ENCODE measurements at regions not wholly inside any gene's neighbourhood (a gene's known extent, or its start where the extent isn't known, plus 50 kb on each side); places are given as distances from the start of the nearest gene placed in this dataset.
"Not testable (repeated sequence)": the region's sequence is repeated elsewhere in the genome, so short reads cannot be mapped to it uniquely, and the experiment has no call there.

DNA sequence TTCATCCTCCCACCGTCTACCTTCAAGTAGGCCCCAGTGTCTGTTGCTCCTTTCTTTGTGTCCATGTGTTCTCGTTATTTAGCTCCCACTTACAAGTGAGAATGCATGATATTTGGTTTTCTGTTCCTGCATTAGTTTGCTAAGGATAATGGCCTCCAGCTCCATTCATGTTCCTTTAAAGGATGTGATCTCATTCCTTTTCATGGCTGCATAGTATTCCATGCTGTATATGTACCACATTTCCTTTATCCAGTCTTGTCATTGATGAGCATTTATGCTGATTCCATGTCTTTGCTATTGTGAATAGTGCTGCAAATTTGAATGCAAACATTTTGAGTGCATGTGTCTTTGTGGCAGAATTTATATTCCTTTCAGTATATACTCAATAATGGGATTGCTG, 259.6 kb upstream of the PELI2 start:
- no peak for DNase-seq (ENCODE audit: low spot score)
- TF ChIP-seq, protein P1, sequence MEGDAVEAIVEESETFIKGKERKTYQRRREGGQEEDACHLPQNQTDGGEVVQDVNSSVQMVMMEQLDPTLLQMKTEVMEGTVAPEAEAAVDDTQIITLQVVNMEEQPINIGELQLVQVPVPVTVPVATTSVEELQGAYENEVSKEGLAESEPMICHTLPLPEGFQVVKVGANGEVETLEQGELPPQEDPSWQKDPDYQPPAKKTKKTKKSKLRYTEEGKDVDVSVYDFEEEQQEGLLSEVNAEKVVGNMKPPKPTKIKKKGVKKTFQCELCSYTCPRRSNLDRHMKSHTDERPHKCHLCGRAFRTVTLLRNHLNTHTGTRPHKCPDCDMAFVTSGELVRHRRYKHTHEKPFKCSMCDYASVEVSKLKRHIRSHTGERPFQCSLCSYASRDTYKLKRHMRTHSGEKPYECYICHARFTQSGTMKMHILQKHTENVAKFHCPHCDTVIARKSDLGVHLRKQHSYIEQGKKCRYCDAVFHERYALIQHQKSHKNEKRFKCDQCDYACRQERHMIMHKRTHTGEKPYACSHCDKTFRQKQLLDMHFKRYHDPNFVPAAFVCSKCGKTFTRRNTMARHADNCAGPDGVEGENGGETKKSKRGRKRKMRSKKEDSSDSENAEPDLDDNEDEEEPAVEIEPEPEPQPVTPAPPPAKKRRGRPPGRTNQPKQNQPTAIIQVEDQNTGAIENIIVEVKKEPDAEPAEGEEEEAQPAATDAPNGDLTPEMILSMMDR (IDR thresholded peaks at IDR 0.05; ENCODE audit: extremely low read depth, missing control alignments): no peak

DNA sequence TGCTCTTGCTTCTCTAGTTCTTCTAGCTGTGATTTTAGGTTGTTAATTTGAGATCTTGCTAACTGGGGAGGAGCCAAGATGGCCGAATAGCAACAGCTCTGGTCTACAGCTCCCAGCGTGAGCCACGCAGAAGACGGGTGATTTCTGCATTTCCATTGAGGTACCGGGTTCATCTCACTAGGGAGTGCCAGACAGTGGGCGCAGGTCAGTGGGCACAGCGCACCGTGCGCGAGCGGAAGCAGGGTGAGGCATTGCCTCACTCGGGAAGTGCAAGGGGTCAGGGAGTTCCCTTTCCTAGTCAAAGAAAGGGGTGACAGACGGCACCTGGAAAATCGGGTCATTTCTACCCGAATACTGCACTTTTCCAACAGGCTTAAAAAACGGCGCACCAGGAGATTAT, 256.6 kb upstream of the PELI2 start:
- not testable (repeated sequence) for DNase-seq (ENCODE audit: low spot score)

DNA sequence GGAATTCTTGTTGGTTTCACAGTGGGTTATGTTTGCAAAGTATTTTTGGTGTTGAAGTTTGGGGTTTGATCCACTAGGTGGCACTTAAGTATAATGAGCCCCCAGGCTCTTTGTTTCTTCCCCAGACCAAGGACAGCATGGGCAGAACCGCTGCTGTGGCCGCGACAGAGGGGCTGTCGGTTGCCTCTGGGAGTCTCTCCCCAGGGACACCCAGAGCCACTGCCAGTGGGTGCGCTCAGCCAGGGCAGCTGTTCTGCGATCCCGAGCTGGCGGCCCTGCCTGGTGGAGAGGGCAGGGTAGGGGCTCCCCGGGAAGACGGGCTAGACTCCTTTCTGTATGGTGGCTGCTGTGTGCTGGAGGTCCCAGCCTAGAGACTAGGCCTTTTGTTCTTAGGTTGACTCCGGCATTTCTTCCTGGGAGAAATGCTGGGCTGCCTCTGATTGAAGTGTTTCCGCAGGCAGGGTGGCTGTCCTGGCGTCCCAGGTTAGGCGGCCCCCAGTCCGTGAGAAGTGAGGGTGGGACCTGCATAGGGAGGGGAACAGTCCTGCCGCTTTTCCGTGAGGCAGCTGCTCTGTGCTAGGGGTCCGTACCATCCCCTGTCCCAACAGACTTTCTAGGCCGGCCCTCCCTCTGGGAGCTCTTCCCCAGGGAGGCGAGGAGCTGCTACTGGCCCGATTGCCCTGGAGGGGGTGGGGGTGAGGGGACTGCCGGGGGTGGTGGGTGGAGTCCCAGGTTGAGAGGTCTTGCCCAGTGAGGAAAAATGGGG, 253.1 kb upstream of the PELI2 start:
- TF ChIP-seq, protein P1 (IDR thresholded peaks at IDR 0.05; ENCODE audit: extremely low read depth, missing control alignments): peak; percentile 1
- no peak for DNase-seq (ENCODE audit: low spot score)

DNA sequence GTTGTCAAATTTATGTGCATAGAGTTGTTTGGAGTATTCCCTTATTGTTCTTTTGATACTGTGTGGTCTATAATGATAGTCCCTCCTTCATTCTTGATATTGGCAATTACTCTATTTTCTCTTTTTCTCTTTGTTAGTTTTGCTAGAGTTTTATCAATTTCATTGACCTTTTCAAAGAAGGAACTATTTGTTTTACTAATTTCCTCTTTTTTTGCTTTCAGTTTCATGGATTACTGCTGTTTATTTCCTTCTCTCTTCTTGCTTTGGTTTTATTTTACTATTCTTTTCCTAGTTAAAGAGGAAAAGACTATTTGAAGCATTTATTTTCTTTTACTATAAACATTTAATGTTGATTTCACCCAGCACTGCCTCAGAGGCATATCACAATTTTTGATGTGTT, 250.9 kb upstream of the PELI2 start:
- DNase-seq (ENCODE audit: low spot score): no peak
- TF ChIP-seq, protein P1 (IDR thresholded peaks at IDR 0.05; ENCODE audit: extremely low read depth, missing control alignments): no peak

DNA sequence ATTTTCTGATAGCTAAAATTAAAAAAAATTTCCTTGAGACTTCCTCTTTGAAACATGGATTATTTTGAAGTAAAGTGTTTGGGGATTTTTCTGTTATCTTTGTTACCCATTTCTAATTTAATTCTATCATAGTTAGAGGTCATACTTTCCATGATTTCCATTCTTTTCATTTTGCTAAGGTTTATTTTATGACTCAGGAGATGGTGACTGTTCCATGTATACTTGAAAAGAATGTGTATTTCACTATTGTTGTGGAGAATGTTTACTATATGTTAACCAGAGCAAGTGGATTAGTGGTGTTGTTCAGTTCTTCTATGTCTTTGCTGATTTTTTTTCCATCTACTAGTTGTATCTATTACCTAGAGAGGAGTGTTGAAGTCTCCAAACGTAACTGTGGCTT, 250.5 kb upstream of the PELI2 start:
- TF ChIP-seq, protein P1 (IDR thresholded peaks at IDR 0.05; ENCODE audit: extremely low read depth, missing control alignments): no peak
- DNase-seq (ENCODE audit: low spot score): no peak

DNA sequence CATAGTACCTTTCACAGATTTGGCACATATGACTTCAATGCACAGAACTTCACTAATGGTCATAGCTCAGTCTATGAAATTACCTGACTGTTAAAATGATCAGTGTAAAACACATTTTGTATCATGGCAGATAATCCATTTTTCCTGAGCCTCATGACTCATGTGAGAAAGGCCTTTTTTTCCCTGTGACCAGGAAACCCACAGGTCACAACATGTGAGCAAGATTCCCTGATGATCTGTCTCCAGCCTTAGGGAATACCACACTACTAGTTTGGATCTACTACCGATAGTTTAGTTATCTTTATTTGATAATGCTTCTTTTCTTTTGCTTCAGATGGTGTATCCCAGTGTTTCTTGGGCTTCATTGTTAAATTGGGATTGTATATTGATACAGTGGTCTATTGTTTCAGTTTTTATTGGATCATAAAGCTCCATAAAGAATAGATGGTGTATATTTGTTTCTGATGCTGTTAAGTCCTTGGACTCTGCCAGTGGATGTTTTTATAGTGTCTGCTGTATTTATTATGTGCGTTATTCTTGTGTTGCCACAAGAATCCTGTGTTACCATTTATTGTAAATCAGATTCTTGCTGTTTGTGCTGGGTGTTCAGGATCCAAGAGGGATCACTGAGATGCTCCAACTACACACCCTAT, 248.7 kb upstream of the PELI2 start:
- TF ChIP-seq, protein P1 (IDR thresholded peaks at IDR 0.05; ENCODE audit: extremely low read depth, missing control alignments): no peak
- DNase-seq (ENCODE audit: low spot score): no peak

DNA sequence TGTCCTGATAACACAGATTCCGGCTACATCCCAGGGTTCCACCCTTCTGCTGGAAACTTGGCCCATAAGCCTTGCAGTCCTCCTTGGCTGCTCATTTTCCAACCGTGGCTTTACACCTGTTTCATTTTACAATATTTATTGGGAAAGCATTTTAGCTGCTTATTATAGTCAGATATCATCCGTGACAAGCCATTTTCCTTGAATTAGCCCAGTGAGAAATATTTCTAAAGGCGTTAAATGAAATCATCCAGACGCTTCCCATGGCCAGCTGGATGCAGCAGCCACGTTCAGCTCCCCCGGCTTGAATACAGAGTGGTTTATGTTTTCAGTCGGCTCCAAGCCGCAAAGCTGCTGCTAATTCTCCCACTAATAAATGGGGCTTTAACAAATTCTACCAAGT, 245.0 kb upstream of the PELI2 start:
- TF ChIP-seq, protein P1 (IDR thresholded peaks at IDR 0.05; ENCODE audit: extremely low read depth, missing control alignments): no peak
- DNase-seq (ENCODE audit: low spot score): no peak

DNA sequence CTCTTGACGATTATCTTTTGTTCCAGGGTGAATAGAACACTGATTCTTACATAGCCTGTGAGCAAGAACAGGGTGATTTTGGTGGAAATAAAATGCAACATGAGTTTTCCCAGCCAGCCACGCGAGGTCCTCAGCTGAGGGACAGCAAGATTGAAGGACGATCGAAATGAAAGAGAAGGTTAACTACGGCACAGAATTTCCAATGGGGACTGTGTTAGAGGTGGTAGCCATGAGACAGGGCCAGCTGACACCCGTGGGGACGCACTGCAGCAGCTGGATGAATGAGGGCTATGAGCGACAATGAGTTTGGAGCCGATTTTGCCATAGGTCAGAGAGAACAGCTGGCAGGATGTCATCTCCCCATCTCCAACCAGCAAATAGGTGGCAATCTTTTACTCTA, 243.4 kb upstream of the PELI2 start:
- DNase-seq (ENCODE audit: low spot score): no peak
- TF ChIP-seq, protein P1 (IDR thresholded peaks at IDR 0.05; ENCODE audit: extremely low read depth, missing control alignments): no peak
